PFSK-1 (cell line): ENCODE measurements at regions not wholly inside any gene's neighbourhood (a gene's known extent, or its start where the extent isn't known, plus 50 kb on each side); places are given as distances from the start of the nearest gene placed in this dataset.

Experiments
- FOXP2 ChIP-seq: optimal IDR thresholded peaks from 2 replicates; pipeline ENCODE3; 2011; ENCODE audit warnings: borderline replicate concordance, control low read depth, inconsistent platforms; ENCODE audit not compliant: insufficient read depth; ENCODE audit errors: extremely low read length, extremely low read depth
- POLR2AphosphoS5 ChIP-seq: IDR thresholded peaks from 2 replicates; pipeline ENCODE4 v1.6.1; 2012; ENCODE audit warnings: low read depth, mild to moderate bottlenecking, control low read depth, low read length, moderate library complexity
- SIN3A ChIP-seq: IDR thresholded peaks from 2 replicates; pipeline ENCODE4 v1.6.1; 2012; ENCODE audit warnings: mild to moderate bottlenecking, low read length, moderate library complexity, borderline replicate concordance; ENCODE audit not compliant: insufficient read depth
- TAF1 ChIP-seq: IDR thresholded peaks from 2 replicates; pipeline ENCODE4 v1.6.1; 2012; ENCODE audit warnings: low read length, control low read depth, borderline replicate concordance; ENCODE audit not compliant: insufficient read depth
- TF ChIP-seq, protein P1 (sequence below), 2 experiments: IDR thresholded peaks; 2 replicates each; pipeline versions ENCODE4 v1.6.1 to v1.8.0; 2011 to 2012; ENCODE audit warnings: low read depth in 2 of 2, low read length in 2 of 2, control low read depth in 1 of 2, inconsistent platforms in 1 of 2, mild to moderate bottlenecking in 1 of 2, moderate library complexity in 1 of 2; ENCODE audit not compliant: insufficient read depth in 1 of 2

DNA sequence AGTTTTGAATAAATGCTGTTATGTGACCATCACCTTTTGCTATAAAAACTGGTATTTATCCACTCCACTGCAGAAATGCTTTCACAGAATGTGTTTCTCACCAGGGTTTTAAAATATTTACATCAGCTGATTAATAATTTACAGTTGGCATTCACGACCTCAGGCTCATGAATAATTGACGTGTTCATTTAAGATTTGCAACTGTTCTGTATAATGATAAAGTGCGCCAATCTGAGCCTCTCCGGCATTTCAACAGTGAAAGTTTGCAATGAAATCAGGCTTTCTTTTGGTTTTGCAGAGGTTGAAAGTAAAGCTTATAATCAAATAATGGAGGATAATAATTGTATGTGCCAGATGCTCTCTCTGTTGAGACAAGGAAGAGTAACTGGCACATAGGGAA, 434.9 kb downstream of the ICE1 start:
- TF ChIP-seq TAF1 (no peak), SIN3A (no peak), POLR2AphosphoS5 (no peak), FOXP2 (no peak)
- TF ChIP-seq, protein P1, sequence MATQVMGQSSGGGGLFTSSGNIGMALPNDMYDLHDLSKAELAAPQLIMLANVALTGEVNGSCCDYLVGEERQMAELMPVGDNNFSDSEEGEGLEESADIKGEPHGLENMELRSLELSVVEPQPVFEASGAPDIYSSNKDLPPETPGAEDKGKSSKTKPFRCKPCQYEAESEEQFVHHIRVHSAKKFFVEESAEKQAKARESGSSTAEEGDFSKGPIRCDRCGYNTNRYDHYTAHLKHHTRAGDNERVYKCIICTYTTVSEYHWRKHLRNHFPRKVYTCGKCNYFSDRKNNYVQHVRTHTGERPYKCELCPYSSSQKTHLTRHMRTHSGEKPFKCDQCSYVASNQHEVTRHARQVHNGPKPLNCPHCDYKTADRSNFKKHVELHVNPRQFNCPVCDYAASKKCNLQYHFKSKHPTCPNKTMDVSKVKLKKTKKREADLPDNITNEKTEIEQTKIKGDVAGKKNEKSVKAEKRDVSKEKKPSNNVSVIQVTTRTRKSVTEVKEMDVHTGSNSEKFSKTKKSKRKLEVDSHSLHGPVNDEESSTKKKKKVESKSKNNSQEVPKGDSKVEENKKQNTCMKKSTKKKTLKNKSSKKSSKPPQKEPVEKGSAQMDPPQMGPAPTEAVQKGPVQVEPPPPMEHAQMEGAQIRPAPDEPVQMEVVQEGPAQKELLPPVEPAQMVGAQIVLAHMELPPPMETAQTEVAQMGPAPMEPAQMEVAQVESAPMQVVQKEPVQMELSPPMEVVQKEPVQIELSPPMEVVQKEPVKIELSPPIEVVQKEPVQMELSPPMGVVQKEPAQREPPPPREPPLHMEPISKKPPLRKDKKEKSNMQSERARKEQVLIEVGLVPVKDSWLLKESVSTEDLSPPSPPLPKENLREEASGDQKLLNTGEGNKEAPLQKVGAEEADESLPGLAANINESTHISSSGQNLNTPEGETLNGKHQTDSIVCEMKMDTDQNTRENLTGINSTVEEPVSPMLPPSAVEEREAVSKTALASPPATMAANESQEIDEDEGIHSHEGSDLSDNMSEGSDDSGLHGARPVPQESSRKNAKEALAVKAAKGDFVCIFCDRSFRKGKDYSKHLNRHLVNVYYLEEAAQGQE (IDR thresholded peaks at IDR 0.05; ENCODE audit: insufficient read depth in 1 of 2, low read depth in 2 of 2, low read length in 2 of 2): no peak
